ENCODE measurements at regions not wholly inside any gene's neighbourhood (a gene's known extent, or its start where the extent isn't known, plus 50 kb on each side); places are given as distances from the start of the nearest gene placed in this dataset.

- Mint-ChIP-seq H3K27ac (no peak overlapping the region), H3K36me3 (no peaks in the 10 kb centered on the region), H3K9me3 (no peaks in the 10 kb centered on the region)
- no peak for ATAC-seq
- no peak for DNase-seq (ENCODE audit: low spot score in 2 of 2)
These were observed 90.3 kb upstream of the MOCS2 start for GRCh38 chr5:53199882-53200281.

GRCh38 chr5:53200306-53200705 lies 90.7 kb upstream of the MOCS2 start:
- ATAC-seq: no peak

GRCh38 chr5:53201746-53202145 lies 92.2 kb upstream of the MOCS2 start:
- H3K36me3 Mint-ChIP-seq: no peaks in the 10 kb centered on the region
- H3K27ac Mint-ChIP-seq: no peak overlapping the region
- DNase-seq (ENCODE audit: low spot score in 2 of 2) (no peak), ATAC-seq (no peak)
- H3K9me3 Mint-ChIP-seq: no peaks in the 10 kb centered on the region

More at GRCh38 chr5:53200306-53200705, 90.7 kb upstream of the MOCS2 start:
- no peak for DNase-seq (ENCODE audit: low spot score in 2 of 2)
- no peak overlapping the region for H3K27ac Mint-ChIP-seq
- H3K9me3 Mint-ChIP-seq: no peaks in the 10 kb centered on the region
- H3K36me3 Mint-ChIP-seq: no peaks in the 10 kb centered on the region

- ATAC-seq: no peak
- H3K36me3 Mint-ChIP-seq: no peaks in the 10 kb centered on the region
- no peak overlapping the region for H3K27ac Mint-ChIP-seq
- H3K9me3 Mint-ChIP-seq: no peaks in the 10 kb centered on the region
- DNase-seq (ENCODE audit: low spot score in 2 of 2): no peak
These were observed 97.0 kb upstream of the MOCS2 start for GRCh38 chr5:53206562-53206961.

GRCh38 chr5:53211799-53212198 lies 102.2 kb upstream of the MOCS2 start:
- peak; percentile 90 to 98 for ATAC-seq

GRCh38 chr5:53219174-53219573 lies 109.6 kb upstream of the MOCS2 start:
- no peaks in the 10 kb centered on the region for H3K36me3 Mint-ChIP-seq
- no peak overlapping the region for H3K27ac Mint-ChIP-seq
- ATAC-seq (no peak), DNase-seq (ENCODE audit: low spot score in 2 of 2) (no peak)
- H3K9me3 Mint-ChIP-seq: peaks cover 6 to 9% of the 10 kb centered on the region in 2 donors

More at GRCh38 chr5:53211799-53212198, 102.2 kb upstream of the MOCS2 start:
- Mint-ChIP-seq H3K36me3 (peaks cover 8 to 13% of the 10 kb centered on the region in 2 donors), H3K9me3 (peaks cover 6 to 7% of the 10 kb centered on the region in 2 donors), H3K27ac (no peak overlapping the region)
- DNase-seq (ENCODE audit: low spot score in 2 of 2): no peak

GRCh38 chr5:53219610-53220009 lies 110.1 kb upstream of the MOCS2 start:
- Mint-ChIP-seq H3K9me3 (peaks cover 6 to 9% of the 10 kb centered on the region in 2 donors), H3K36me3 (no peaks in the 10 kb centered on the region), H3K27ac (no peak overlapping the region)
- ATAC-seq: no peak
- DNase-seq (ENCODE audit: low spot score in 2 of 2): no peak

- H3K27ac Mint-ChIP-seq: no peak overlapping the region
- no peaks in the 10 kb centered on the region for H3K9me3 Mint-ChIP-seq
- no peak for DNase-seq (ENCODE audit: low spot score in 2 of 2)
- H3K36me3 Mint-ChIP-seq: peaks cover 0 to 5% of the 10 kb centered on the region in 2 donors
- ATAC-seq: no peak
These were observed 124.3 kb upstream of the MOCS2 start for GRCh38 chr5:53233645-53234405.

- H3K9me3 Mint-ChIP-seq: no peaks in the 10 kb centered on the region
- no peak for ATAC-seq
- no peak for DNase-seq (ENCODE audit: low spot score in 2 of 2)
- H3K27ac Mint-ChIP-seq: no peak overlapping the region
- H3K36me3 Mint-ChIP-seq: no peaks in the 10 kb centered on the region
These were observed 127.1 kb upstream of the MOCS2 start for GRCh38 chr5:53236683-53237082.

GRCh38 chr5:53237876-53238275 lies 128.3 kb upstream of the MOCS2 start:
- DNase-seq (ENCODE audit: low spot score in 2 of 2) (no peak), ATAC-seq (no peak)
- H3K27ac Mint-ChIP-seq: no peak overlapping the region
- no peaks in the 10 kb centered on the region for H3K9me3 Mint-ChIP-seq
- no peaks in the 10 kb centered on the region for H3K36me3 Mint-ChIP-seq

- Mint-ChIP-seq H3K9me3 (no peaks in the 10 kb centered on the region), H3K36me3 (no peaks in the 10 kb centered on the region), H3K27ac (no peak overlapping the region)
- ATAC-seq (no peak), DNase-seq (ENCODE audit: low spot score in 2 of 2) (no peak)
These were observed 129.9 kb upstream of the MOCS2 start for GRCh38 chr5:53239301-53239990.

- DNase-seq (ENCODE audit: low spot score in 2 of 2) (no peak), ATAC-seq (no peak)
- no peaks in the 10 kb centered on the region for H3K9me3 Mint-ChIP-seq
- no peak overlapping the region for H3K27ac Mint-ChIP-seq
- no peaks in the 10 kb centered on the region for H3K36me3 Mint-ChIP-seq
These were observed 131.1 kb upstream of the MOCS2 start for GRCh38 chr5:53240661-53241060.

GRCh38 chr5:53241572-53241971 lies 132.0 kb upstream of the MOCS2 start:
- DNase-seq (ENCODE audit: low spot score in 2 of 2) (no peak), ATAC-seq (no peak)
- H3K27ac Mint-ChIP-seq: no peak overlapping the region
- no peaks in the 10 kb centered on the region for H3K9me3 Mint-ChIP-seq
- H3K36me3 Mint-ChIP-seq: no peaks in the 10 kb centered on the region

GRCh38 chr5:53243403-53243802 lies 133.8 kb upstream of the MOCS2 start:
- Mint-ChIP-seq H3K36me3 (no peaks in the 10 kb centered on the region), H3K27ac (no peak overlapping the region), H3K9me3 (no peaks in the 10 kb centered on the region)
- DNase-seq (ENCODE audit: low spot score in 2 of 2): no peak
- no peak for ATAC-seq

GRCh38 chr5:53246042-53246836 lies 136.7 kb upstream of the MOCS2 start:
- no peak overlapping the region for H3K27ac Mint-ChIP-seq
- no peak for DNase-seq (ENCODE audit: low spot score in 2 of 2)

GRCh38 chr5:53249529-53250200 lies 140.1 kb upstream of the MOCS2 start:
- Mint-ChIP-seq H3K27ac (no peak overlapping the region), H3K9me3 (no peaks in the 10 kb centered on the region), H3K36me3 (no peaks in the 10 kb centered on the region)
- ATAC-seq (no peak), DNase-seq (ENCODE audit: low spot score in 2 of 2) (no peak)

More at GRCh38 chr5:53246042-53246836, 136.7 kb upstream of the MOCS2 start:
- ATAC-seq: no peak
- no peaks in the 10 kb centered on the region for H3K36me3 Mint-ChIP-seq
- no peaks in the 10 kb centered on the region for H3K9me3 Mint-ChIP-seq

- no peaks in the 10 kb centered on the region for H3K9me3 Mint-ChIP-seq
These were observed 140.6 kb upstream of the MOCS2 start for GRCh38 chr5:53250201-53250550.

More at GRCh38 chr5:53250201-53250550, 140.6 kb upstream of the MOCS2 start:
- Mint-ChIP-seq H3K27ac (no peak overlapping the region), H3K36me3 (no peaks in the 10 kb centered on the region)
- ATAC-seq (no peak), DNase-seq (ENCODE audit: low spot score in 2 of 2) (no peak)
